Renal cortex interstitium (tissue), 11 donors: ENCODE measurements at regions not wholly inside any gene's neighbourhood (a gene's known extent, or its start where the extent isn't known, plus 50 kb on each side); places are given as distances from the start of the nearest gene placed in this dataset.
"Not testable (repeated sequence)": the region's sequence is repeated elsewhere in the genome, so short reads cannot be mapped to it uniquely, and the experiment has no call there.

Experiments
- DNase-seq, 11 donors: peaks; one replicate each; pipeline ENCODE4 v3.0.0-alpha.2; 2013; ENCODE audit warnings: low read depth in 9 of 11, low spot score in 4 of 11; ENCODE audit errors: extremely low read depth in 1 of 11

DNA sequence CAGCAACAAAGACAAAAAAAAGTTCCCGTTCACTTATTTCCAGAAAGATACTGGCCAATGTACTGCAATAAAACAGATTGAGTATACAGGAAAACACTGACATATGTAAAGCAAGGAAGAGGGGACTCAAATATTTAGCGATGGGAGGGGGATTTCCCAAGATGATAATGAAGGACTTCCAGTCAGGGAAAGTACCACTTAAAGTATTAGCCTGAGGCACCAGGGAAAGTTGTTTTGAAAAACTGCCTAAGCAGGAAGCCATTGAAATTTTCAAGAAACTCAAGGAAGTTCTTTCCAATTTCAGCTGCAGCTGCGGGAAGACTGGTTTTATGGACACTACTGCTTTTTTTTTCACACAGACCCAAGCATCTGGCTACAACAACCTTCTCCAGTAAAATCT lies 1007.4 kb upstream of the NOVA1 start:
- DNase-seq = no peak

DNA sequence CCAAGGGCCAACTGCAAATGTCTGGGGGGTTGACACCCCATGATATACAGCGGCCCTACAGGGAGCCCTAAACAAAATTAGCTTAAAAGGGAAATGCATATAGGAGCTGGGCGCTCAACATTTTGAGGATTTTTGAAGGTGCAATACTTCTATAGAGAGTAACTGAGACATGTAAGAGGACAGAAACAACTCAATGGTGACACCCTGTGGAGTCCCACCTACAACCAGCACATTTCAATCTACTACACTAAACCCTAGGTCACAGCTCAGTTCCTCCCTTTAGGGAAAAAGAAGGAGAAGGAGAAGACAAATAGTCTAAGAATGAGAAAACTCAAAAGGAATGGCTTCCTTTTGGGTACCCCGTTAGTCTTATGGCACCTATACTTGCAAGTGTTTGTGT lies 1010.5 kb upstream of the NOVA1 start:
- no peak for DNase-seq

DNA sequence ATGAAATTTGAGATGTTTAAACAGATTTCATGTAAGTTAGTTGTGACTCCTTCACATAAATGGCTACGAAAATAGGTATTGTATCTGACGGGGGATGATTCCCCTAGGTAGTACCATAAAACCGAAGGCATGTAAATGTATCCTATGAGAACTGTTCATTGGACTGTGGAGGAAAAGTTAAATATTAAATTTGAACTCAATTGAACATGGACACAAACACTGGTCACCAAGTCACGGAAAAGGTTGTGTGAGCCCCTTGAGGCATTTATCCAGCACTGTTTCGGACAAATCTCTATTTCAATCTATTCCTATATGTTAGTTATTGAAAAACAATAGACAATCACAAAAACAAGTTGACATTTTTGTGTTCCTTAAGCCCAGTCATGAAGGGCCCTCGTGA lies 1014.3 kb upstream of the NOVA1 start:
- DNase-seq = no peak

DNA sequence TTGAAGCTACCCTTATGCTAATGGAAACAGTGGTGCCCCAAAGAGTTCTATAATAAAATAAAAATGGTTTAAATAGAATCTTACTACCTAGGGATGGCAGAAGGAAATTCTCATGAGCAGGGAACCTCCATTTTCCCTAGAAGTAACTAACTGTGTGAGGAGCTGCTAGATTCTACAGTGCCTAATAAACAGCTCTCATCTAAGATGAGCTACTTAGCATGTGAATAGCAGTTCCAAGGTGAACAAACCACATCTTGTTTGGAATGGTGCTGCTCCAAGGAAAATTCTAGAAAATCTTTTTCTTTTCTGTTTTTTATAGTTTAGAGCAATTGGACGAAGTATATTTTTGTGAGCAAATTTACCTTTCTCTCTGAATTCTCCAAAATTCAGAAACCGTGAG lies 1015.3 kb upstream of the NOVA1 start:
- no peak for DNase-seq

DNA sequence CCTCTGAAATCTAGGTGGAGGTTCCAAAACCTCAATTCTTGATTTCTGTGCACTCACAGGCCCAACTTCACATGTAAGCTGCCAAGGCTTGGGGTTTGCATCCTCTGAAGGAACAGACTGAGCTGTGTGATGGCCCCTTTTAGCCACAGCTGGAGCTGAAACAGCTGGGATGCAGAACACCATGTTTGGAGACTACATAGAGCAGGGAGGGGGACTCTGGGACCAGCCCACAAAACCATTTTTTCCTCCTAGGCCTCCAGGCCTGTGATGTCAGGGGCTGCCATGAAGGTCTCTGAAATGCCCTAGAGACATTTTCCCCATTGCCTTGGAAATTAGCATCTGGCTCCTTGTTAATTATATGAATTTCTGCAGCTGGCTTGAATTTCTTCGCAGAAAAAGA lies 1025.9 kb upstream of the NOVA1 start:
- DNase-seq = no peak

DNA sequence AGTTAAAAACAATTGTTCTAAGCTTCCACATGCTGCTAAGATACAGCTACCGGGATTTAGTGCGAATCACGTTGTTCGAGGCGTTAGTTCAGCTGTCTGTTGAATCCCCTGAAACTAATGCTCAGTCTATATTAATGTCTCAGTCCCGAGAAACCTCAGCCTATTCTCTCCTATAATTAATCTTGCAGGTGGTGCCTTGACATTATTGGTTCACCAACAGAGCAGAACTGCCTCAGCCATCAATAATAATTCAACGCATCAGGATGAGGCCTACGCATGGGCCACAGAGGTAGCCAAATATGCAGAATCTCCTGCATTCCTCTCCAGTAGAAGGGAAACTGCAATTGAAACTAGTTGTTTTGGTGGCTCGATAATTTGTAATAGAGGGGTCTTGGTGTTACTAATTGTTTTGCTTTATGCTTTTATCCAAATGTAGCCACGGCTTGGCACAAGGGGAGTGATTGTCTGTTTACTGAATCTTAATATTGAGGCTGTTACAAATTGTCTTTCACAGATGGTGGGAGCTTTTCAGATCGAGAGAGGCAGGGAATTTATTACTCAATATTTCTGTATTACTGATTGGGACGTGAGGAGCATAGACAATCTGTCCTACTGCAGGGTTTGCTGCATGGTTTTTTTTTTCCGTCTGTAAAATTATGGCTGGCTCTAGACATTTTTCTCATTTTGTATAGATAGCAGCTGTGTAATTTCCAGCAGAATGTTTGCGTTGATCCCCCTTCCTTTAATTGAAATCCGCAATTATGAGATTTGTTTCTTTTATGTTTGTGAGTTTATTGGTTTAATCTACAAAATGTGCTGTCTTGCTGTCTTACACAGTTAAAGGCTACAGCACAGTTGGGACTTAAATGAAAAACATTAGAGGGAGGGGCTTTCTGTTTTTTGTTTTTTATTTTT lies 1036.5 kb upstream of the NOVA1 start:
- no peak for DNase-seq

DNA sequence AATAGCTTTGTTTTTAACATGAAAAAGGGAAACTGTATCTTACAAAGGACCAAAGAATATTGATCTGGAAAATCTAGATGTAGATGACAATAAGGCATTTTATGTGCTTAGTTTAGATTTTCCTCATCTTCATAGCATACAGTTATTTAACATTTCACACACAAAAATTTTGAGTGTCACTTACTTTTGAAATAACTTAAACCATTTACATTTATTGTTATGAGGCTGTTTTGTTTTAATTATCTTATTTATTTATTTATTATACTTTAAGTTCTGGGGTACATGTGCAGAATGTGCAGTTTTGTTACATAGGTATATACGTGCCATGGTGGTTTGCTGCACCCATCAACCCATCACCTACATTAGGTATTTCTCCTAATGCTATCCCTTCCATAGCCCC lies 1042.9 kb upstream of the NOVA1 start:
- DNase-seq = not testable (repeated sequence)

DNA sequence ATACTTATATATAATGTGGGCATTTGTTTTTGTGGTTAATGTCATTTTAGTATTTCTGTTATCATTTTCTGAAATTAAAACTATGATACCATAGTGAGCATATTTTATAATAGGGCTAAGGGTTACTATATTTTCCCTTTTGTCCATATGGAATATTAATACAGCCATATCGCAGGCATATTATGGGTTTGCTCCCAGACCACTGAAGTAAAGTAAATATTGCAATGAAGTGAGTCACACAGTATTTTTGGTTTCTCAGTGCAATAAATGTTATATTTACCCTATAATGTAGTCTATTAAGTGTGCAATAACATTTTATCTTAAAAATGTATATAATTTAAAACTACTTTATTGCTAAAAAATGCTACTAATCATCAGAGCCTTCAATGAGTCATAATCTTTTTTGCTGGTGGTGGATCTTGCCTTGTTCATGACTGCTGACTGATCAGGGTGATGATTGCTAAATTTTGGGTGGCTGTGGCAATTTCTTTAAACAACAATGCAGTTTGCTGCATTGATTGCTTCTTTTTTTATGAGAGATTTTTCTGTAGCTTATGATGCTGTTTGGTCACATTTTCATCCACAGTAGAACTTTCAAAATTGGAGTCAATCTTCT lies 1044.5 kb upstream of the NOVA1 start:
- no peak for DNase-seq

DNA sequence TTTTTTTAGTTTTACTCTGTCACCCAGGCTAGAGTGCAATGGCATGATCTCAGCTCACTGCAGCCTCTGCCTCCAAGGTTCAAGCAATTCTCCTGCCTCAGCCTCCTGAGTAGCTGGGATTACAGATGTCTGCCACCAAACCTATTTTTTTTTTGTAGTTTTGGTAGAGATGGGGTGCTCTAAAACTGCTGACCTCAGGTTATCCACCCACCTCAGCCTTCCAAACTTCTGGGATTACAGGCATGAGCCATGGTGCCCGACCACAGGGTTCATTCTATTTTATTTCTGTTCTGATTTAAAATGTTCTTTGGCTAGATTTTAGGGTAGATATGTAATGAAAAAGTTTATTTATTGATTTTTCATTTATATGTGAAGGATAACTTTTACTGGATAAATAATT lies 1062.8 kb upstream of the NOVA1 start:
- no peak for DNase-seq

DNA sequence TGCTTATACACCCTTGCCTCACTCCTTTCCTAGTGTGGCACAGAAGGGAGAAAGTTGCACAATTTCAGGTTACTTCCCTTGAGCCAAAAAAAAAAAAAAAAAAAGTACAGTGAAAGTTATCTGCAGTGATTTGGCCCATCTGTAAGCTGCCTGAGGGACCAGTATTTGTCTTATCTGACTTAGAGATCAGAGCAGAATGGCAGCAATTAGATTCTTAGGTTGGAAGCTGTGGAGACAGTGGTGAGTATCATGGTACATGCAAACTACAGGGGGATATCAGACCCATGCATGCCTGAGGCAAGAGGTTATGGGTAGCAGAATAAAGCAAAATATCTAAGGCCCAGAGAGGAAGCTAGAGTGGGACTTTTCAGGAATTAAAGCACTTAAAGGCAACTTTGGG lies 1070.7 kb upstream of the NOVA1 start:
- DNase-seq = no peak

DNA sequence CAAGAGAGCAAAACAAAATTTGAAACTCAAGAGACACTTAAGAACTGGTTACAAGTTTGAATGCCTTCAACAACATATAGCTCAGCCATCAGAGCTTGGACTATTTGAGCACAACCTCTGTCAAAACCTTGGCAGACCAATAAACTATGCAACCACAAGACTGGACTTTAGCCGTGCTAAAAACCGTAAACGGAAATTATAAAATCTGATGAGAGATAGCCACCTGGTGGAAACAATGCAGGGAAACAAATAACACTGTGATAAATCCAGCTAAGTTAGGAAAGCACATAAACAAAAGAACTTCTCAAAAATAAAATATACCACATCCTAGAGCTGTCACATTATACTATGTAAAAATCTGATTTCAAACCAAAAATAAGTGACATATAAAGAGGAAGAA lies 1074.2 kb upstream of the NOVA1 start:
- peak in 6 of 11 donors; percentile 3 to 12 (median 6) for DNase-seq

DNA sequence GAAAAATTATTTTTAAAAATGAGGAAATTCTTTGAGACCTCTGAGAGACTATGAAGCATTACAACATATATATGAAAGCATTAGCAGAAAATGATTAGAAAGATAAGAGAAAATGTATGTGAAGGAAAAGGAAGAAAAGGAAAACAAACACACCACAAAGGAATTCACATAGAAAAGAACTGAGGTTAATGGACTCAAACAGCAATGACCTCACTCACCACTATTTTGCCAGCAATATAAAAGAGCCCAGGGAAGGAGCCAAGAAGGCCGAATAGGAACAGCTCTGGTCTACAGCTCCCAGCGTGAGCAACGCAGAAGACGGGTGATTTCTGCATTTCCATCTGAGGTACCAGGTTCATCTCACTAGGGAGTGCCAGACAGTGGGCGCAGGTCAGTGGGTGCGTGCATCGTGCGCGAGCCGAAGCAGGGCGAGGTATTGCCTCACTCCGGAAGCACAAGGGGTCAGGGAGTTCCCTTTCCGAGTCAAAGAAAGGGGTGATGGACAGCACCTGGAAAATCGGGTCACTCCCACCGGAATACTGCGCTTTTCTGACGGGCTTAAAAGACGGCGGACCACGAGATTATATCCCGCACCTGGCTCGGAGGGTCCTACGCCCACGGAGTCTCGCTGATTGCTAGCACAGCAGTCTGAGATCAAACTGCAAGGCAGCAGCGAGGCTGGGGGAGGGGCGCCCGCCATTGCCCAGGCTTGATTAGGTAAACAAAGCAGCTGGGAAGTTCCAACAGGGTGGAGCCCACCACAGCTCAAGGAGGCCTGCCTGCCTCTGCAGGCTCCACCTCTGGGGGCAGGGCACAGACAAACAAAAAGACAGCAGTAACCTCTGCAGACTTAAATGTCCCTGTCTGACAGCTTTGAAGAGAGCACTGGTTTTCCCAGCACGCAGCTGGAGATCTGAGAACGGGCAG lies 1075.2 kb upstream of the NOVA1 start:
- peak in 1 of 11 donors; percentile 0 for DNase-seq

DNA sequence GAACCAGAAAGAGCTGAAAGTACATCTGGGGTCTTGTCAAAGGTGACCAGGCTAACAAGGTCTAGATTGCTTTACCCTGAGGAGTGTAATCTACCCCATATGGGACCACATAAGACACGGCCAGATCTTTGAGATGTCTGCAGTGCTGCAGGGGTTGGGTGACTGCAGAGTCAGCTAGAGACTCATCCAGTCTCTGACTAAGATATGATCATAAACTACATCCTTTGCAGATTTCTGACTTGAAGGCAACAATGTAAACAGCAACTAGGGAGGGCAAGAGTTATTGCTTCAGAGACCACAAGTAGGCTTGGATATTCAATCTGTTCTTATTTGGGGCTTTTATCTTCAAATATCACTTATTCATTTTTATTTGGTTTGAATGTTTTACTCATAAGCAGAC lies 1080.5 kb upstream of the FOXG1 start:
- DNase-seq = no peak

DNA sequence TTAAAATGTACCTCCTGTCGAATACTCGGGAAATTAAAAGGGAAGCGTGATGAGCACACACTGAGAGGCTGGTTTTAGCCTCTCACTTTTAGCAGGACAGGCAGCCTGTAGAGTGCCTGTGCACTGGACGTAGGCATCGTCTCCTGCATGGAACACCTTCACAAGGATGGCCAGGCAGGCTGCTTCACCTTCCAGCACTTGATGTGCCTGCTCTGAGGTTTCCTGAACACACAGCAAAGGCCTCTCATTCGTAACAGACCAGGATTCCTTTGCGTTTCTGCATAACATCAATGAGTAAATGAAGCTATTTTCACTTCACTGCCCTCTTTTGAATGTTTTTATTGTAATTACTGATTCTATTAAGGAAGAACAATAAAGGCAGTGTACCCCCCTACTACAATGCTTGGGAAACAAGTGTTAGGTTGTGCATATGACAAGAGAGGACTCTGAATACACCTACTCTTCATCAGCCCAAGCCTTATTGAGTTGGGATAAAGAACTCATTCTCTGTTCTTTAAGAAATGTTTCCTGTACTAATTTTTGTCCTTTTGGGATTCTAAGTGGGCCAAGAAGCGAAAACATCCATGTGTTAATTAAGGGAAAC lies 1077.6 kb upstream of the FOXG1 start:
- DNase-seq = no peak

DNA sequence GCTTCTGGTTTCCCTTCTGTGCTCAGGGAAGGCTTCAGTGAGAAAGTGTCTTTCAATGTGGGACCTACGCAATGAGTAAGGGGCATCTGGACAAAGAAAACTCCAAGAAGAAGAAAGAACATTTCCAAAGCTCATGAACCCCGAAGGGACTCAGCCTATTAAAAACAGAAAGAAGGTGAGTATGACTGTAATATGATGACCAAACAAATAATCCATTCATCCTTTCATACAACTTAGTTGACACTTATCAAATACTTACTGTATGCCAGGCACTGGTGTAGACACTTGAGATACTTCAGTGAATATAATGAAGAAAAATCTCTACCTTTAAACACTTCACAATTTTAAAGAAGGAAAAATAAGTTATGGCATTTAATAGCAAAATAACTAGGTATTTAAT lies 1054.2 kb upstream of the FOXG1 start:
- no peak for DNase-seq

DNA sequence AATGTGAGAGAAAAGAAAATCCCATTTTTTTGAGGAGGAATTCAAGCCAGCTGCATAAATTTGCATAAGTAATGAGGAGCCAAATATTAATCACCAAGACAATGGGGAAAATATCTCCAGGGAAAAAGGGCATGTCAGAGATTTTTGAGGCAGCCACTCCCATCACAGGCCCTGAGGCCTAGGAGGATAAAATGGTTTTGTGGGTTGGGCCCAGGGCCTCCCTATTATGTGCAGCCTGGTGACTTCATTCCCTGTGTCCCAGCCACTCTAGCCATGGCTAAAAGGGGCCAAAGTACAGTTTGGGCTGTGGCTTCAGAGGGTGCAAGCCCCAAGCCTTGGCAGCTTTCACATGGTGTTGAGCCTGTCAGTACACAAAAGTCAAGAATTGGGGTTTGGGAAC lies 1051.0 kb upstream of the FOXG1 start:
- DNase-seq = no peak

DNA sequence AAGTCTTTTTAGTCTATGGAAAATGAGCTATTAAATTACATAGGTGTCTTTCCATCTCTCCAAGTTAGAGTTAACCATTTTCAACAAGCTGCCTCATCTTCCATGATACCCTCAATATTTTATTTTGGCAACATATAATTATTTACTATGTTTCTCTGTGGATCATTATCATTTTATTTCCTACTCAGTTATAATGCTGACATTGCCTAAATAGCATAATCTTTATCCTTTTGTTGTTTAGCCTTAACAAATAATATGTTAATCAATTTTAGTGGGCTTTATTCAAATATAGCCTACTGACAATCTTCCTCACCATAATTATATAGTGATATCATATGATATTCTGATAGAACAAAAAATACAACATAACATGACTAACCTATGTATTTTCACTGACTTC lies 1044.8 kb upstream of the FOXG1 start:
- no peak for DNase-seq

DNA sequence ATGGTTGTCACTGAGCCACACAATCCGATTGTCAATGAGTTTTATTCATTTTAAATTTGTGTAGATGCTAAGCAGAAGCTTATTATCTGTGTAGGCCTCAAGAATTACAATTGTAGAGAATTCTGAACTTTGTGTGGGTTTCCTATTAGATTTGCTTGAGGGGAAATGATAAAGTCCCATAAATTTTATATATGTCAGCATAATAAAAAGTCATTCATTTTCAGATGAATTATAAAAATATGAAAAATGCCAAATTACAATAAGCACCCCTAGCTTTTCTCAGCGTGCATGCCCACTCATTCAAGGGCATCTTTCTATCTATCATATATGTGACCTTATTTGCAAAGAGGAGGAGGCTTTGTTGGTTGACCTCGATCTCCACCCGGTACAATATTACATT lies 1041.1 kb upstream of the FOXG1 start:
- no peak for DNase-seq

DNA sequence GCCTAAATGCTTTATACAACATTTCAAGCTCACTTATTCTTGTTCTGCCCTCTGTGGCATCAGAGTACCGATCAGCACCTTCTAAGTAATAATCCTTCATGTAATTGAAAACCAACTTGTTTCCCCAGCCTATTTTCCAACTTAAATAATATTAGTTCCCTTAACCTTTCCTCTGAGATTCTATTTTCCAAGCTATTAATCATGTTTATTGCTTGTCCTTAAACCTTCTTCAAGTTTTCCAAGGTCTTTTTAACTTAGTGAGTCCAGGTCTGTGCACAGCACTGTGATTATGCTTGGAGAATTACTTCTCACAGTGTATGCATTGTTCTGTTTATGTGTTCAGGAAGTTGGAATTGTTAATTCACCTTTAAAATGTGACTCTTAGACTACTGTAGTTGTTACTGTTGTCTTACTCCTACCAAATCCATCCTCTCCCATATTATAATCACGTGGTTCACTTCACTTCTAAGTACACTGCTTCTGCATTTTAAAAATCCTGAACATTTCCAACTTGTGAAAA lies 1039.3 kb upstream of the FOXG1 start:
- DNase-seq = peak; percentile 3 to 38 (median 8)
